ENCODE measurements at regions not wholly inside any gene's neighbourhood (a gene's known extent, or its start where the extent isn't known, plus 50 kb on each side); places are given as distances from the start of the nearest gene placed in this dataset.
A peak's percentile ranks its signal among the peaks of the same experiment; 100 is the strongest.

- DNase-seq, result no peak
Measured at GRCh38 chr2:53445383-53446070, 322.1 kb upstream of the CHAC2 start.

- DNase-seq, result no peak
Measured at GRCh38 chr2:53442783-53443182, 324.8 kb upstream of the CHAC2 start.

DNA sequence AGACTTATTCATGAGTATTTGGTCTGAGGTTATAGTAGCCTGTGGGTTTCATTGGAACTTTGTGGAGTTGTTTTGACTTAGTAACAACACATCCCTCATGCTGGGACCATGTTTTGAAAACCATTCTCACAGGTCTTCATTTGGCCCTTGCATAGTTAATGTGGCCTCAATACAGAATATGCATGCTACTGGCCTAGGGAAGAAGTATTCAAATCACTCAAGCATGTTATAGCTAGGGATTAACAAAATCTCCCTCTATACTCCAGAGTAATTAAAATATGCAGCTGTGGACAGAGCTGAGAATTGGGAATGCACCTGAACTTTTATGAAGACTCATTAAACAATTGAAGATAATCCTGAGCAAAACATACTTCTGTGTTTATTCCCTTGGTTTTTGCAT, 325.5 kb upstream of the CHAC2 start:
- no peak for DNase-seq

DNA sequence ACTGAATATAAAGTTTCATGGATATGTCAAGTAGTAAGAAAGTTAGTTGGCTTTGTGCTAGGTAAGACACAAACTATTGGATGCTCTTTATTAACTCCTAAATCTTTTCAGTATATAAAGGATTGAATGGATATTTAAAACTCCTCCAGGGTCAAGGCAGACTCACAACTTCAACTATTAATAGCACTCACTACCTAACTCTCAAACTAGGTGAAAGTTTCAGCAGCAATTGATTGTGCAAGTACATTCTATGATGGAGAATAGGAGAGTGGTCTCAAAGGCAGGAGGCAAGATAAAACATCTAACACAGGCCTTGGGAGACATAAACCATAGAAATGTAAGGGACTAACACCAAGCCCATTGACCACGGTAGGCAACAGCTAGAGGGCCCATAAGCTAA, 328.9 kb upstream of the CHAC2 start:
- DNase-seq, result no peak

DNA sequence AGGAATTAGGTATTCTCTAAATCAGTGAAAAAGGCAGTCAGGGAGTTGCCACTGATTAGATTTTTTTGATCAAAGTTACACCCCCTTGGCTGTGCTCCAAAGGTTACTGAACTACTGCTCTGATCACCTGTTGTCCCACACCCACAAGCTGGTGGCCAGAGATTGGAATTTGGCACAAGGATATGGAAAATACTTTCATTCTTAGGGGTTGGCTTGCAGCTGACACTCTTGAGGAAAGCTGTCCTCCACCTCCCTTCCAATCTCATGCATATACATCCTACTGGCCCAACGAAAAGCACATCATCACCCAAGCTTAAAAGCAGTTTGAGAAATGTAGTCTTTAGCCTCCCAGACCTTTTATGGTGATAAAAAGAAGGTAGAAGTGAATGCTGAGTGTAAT, 329.5 kb upstream of the CHAC2 start:
- no peak for DNase-seq

- no peak for DNase-seq
Measured at GRCh38 chr2:53437371-53437770, 330.2 kb upstream of the CHAC2 start.

DNA sequence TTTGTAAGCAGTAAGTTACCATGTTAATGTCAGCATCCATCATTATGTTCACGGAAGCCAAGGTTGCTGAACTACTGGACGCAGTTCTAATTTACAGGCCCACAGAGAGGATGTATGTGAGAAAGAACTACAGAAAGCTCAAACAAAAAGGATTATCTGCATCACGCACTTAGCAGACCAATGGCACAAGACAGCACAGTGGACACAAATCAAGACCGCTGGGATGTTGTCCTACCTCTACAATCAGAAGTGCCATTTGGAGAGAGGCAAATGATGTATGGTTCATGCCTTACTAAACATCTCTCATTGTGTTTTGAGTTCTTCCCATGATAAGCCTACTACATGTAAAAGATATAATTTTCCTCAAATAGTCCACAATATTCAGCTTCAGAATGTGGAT, 330.7 kb upstream of the CHAC2 start:
- DNase-seq, result no peak

- DNase-seq, result no peak
Measured at GRCh38 chr2:53435610-53436009, 332.0 kb upstream of the CHAC2 start.

- no peak for DNase-seq
Measured at GRCh38 chr2:53434466-53434865, 333.1 kb upstream of the CHAC2 start.

- no peak for DNase-seq
Measured at GRCh38 chr2:53432936-53433335, 334.7 kb upstream of the CHAC2 start.

- DNase-seq, result no peak
Measured at GRCh38 chr2:53429901-53430300, 337.7 kb upstream of the CHAC2 start.

GRCh38 chr2:53424902-53425301, 342.7 kb upstream of the CHAC2 start:
- DNase-seq, result no peak

DNA sequence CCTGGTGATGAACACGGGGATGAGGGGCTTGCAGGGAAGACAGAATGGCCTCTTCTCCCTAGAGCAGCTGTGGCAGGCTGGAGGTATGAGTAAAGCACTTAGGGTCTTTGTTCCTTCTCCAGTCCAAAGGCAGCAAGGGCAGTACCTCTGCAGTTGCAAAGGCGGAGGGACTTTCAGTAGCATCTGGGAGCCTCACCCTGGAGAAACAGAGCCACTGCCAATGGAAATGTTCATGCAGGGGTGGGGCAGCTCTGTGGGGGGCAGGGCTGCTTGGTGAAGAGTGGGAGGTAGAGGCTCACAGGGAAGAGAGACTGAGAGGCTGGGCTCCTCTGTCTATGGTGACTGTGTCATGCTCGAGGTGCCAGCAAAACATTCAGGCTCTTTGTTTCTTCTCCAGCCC, 344.1 kb upstream of the CHAC2 start:
- DNase-seq, result no peak

DNA sequence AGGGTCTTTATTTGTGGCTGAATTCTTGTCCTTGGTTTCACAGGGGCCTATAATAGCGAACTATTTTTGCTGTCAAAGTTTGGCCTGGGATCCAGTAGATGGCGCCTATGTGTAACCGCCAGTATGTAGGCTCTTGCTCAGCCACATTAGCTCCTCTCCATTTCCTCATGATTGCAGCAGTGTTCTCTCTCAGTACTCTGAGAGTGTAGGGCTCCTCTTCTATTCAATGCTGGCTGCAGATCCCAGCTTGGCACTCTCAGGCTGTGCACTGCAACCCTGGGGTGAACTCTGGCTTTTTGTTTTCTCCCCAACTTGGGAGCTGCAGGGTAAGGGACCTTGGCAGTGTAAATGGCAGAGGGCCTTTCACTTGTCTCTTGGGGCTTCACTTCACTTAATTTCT, 344.6 kb upstream of the CHAC2 start:
- peak; percentile 55 to 67 for DNase-seq

GRCh38 chr2:53417385-53417784, 350.2 kb upstream of the CHAC2 start:
- no peak for DNase-seq

DNA sequence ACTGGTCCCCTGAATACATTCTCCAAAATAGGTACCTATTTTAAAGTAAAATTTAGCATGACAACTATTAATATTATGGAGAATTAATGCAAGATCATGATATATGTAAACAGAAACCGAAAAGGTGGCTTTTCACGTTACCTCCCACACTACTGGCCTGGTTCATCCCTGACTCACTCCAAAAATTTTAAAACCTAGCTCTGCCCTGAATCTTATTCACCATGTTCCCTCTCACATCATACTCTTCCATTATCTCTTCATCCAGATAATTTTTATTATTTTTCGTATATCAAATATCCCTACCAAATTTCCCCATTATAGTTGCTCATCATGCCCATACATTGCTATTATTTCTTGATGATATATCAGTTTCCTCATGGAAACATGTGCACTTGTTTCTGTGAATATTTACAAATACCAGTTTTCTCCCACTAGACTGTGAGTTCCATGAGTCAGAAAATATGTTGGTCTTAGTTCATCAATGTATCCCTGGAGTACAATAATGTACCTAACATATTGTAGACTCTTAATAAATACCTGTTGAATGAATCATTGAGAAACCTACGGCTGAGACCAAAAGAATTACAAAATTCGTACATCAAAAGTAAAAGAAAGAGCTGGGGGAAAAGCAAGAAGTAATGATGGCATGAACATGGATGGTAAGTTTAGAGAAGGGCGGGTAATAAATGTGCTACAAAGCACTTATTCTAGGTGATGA, 360.1 kb upstream of the CHAC2 start:
- no peak for DNase-seq

GRCh38 chr2:53403792-53404413, 363.7 kb upstream of the CHAC2 start:
- no peak for DNase-seq

GRCh38 chr2:53397085-53397484, 370.5 kb upstream of the CHAC2 start:
- DNase-seq, result no peak

DNA sequence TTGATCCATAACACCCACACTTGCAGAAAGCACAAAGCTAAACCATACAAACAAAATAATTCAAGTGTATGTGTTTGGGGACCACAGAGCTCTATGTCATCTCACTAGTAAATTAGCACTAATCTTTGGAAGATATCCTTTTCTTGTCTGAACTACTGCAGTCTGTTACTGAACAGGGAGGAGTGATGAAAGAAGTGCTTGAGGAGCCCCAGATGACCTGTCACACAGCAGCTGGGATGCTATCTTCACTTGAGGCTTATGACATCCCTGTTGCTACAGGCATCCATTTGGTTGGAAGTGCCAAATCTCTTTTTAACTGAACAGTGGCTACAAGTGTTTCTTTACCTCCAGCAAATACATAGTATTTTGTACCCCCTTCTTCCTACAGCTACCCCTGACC, 386.3 kb upstream of the CHAC2 start:
- no peak for DNase-seq

DNA sequence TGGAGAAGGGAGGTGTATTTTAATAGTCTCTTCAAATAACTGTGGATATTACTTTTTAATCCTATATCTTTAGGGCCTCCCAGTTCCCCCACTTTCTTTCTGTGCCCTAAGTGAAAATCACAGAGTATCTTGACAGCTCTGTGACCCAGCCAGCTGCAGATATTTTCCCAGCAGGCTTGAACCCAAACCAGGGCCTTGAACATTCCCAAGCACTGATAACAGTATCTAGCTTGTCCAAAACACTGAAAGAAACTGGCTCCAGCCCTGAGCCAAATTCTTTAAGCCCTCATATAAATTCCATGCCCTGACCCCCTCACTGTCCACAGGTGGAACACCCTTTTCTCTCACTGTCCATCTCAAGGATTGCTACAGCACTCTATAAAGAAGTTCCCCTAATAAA, 388.1 kb upstream of the CHAC2 start:
- DNase-seq, result no peak

GRCh38 chr2:53378791-53379190, 388.8 kb upstream of the CHAC2 start:
- DNase-seq, result no peak

- DNase-seq, result no peak
Measured at GRCh38 chr2:53373126-53373525, 394.5 kb upstream of the CHAC2 start.

- DNase-seq, result no peak
Measured at GRCh38 chr2:53366543-53366942, 401.1 kb upstream of the CHAC2 start.

- DNase-seq, result no peak
Measured at GRCh38 chr2:53362934-53363333, 404.7 kb upstream of the CHAC2 start.

Data from Kasumi-1 (cell line).